HFFc6 (cell line): ENCODE measurements at regions not wholly inside any gene's neighbourhood (a gene's known extent, or its start where the extent isn't known, plus 50 kb on each side); places are given as distances from the start of the nearest gene placed in this dataset.

ENCODE experiments used
- DNase-seq: peaks from one replicate; pipeline ENCODE4 v3.0.0-alpha.2; 2018
- H3K27ac Mint-ChIP-seq: 2 replicates; pipeline ENCODE4 v1.8.0; 2020; ENCODE audit warnings: mild to moderate bottlenecking, mixed read lengths
- H3K27me3 Mint-ChIP-seq: 2 replicates; pipeline ENCODE4 v1.8.0; 2021; ENCODE audit warnings: mild to moderate bottlenecking, moderate library complexity, mixed read lengths; ENCODE audit not compliant: insufficient read depth
- H3K36me3 Mint-ChIP-seq: 2 replicates; pipeline ENCODE4 v1.8.0; 2021; ENCODE audit warnings: low read depth, mixed read lengths
- H3K4me1 Mint-ChIP-seq: 2 replicates; pipeline ENCODE4 v1.8.0; 2020; ENCODE audit warnings: low read depth, mixed read lengths
- H3K4me3 Mint-ChIP-seq: 2 replicates; pipeline ENCODE4 v1.8.0; 2020; ENCODE audit warnings: mild to moderate bottlenecking, moderate library complexity, mixed read lengths
- H3K9me3 Mint-ChIP-seq: 2 replicates; pipeline ENCODE4 v1.8.0; 2020; ENCODE audit warnings: mild to moderate bottlenecking, mixed read lengths
- CTCF ChIP-seq: fragments of 200-600 bp; sonication (generic); IDR thresholded peaks from 2 replicates; pipeline ENCODE4 v1.5.0; 2021; ENCODE audit warnings: antibody characterized with exemption, mild to moderate bottlenecking

- H3K4me1 Mint-ChIP-seq = peaks cover 52% of the 10 kb centered on the region
Observed at GRCh38 chr13:29907670-29908069, 57.3 kb upstream of the UBL3 start.

GRCh38 chr13:29906432-29907011 lies 56.1 kb upstream of the UBL3 start:
- H3K9me3 Mint-ChIP-seq = no peaks in the 10 kb centered on the region
- H3K36me3 Mint-ChIP-seq = no peaks in the 10 kb centered on the region
- DNase-seq = no peak
- H3K27me3 Mint-ChIP-seq = peaks cover 1% of the 10 kb centered on the region; the same call in 1 of the 2 replicates
- no peak overlapping the region for H3K4me3 Mint-ChIP-seq
- H3K4me1 Mint-ChIP-seq = peaks cover 62% of the 10 kb centered on the region
- no peak overlapping the region for H3K27ac Mint-ChIP-seq
- no peak for TF ChIP-seq CTCF

More at GRCh38 chr13:29907670-29908069, 57.3 kb upstream of the UBL3 start:
- Mint-ChIP-seq H3K9me3 (no peaks in the 10 kb centered on the region), H3K36me3 (no peaks in the 10 kb centered on the region), H3K27ac (no peak overlapping the region), H3K27me3 (peaks cover 1% of the 10 kb centered on the region; the same call in 1 of the 2 replicates), H3K4me3 (no peak overlapping the region)
- DNase-seq = no peak
- no peak for TF ChIP-seq CTCF

GRCh38 chr13:29905845-29906244 lies 55.4 kb upstream of the UBL3 start:
- no peak overlapping the region for H3K27ac Mint-ChIP-seq
- H3K4me1 Mint-ChIP-seq = peaks cover 58% of the 10 kb centered on the region

GRCh38 chr13:29903996-29904395 lies 53.6 kb upstream of the UBL3 start:
- no peak for DNase-seq
- H3K27me3 Mint-ChIP-seq = peaks cover 3% of the 10 kb centered on the region
- peaks cover 39% of the 10 kb centered on the region for H3K4me1 Mint-ChIP-seq
- peaks cover 8% of the 10 kb centered on the region; the same call in 1 of the 2 replicates for H3K36me3 Mint-ChIP-seq
- H3K27ac Mint-ChIP-seq = no peak overlapping the region
- H3K9me3 Mint-ChIP-seq = peaks cover 7% of the 10 kb centered on the region; the same call in 1 of the 2 replicates
- no peak for TF ChIP-seq CTCF
- no peak overlapping the region for H3K4me3 Mint-ChIP-seq

More at GRCh38 chr13:29905845-29906244, 55.4 kb upstream of the UBL3 start:
- Mint-ChIP-seq H3K4me3 (no peak overlapping the region), H3K9me3 (peaks cover 3% of the 10 kb centered on the region; the same call in 1 of the 2 replicates), H3K36me3 (peaks cover 3% of the 10 kb centered on the region; the same call in 1 of the 2 replicates), H3K27me3 (peaks cover 1% of the 10 kb centered on the region; the same call in 1 of the 2 replicates)
- TF ChIP-seq CTCF = no peak
- DNase-seq = no peak

GRCh38 chr13:29903543-29903942 lies 53.1 kb upstream of the UBL3 start:
- TF ChIP-seq CTCF = no peak
- DNase-seq = no peak
- Mint-ChIP-seq H3K27me3 (peaks cover 3% of the 10 kb centered on the region), H3K36me3 (peaks cover 8% of the 10 kb centered on the region; the same call in 1 of the 2 replicates), H3K9me3 (peaks cover 7% of the 10 kb centered on the region; the same call in 1 of the 2 replicates), H3K4me3 (no peak overlapping the region), H3K4me1 (peaks cover 35% of the 10 kb centered on the region), H3K27ac (no peak overlapping the region)
